ENCODE measurements at regions not wholly inside any gene's neighbourhood (a gene's known extent, or its start where the extent isn't known, plus 50 kb on each side); places are given as distances from the start of the nearest gene placed in this dataset.
A peak's percentile ranks its signal among the peaks of the same experiment; 100 is the strongest.
"Not testable (repeated sequence)": the region's sequence is repeated elsewhere in the genome, so short reads cannot be mapped to it uniquely, and the experiment has no call there.

GRCh38 chr2:84373391-84373790, 85.7 kb downstream of the SUCLG1 start:
- no peak for DNase-seq

GRCh38 chr2:84362541-84362940, 96.5 kb downstream of the SUCLG1 start:
- no peak for DNase-seq

- no peak for DNase-seq
These were observed 121.0 kb downstream of the SUCLG1 start for GRCh38 chr2:84338069-84338468.

- DNase-seq = no peak
These were observed 131.3 kb downstream of the SUCLG1 start for GRCh38 chr2:84327645-84328249.

GRCh38 chr2:84326831-84327432, 132.1 kb downstream of the SUCLG1 start:
- no peak for DNase-seq

- no peak for DNase-seq
These were observed 135.2 kb downstream of the SUCLG1 start for GRCh38 chr2:84323890-84324289.

- no peak for DNase-seq
These were observed 138.1 kb downstream of the SUCLG1 start for GRCh38 chr2:84320940-84321339.

- DNase-seq = no peak
These were observed 139.5 kb downstream of the SUCLG1 start for GRCh38 chr2:84319581-84319980.

- no peak for DNase-seq
These were observed 141.9 kb downstream of the SUCLG1 start for GRCh38 chr2:84317135-84317534.

GRCh38 chr2:84314901-84315330, 144.2 kb downstream of the SUCLG1 start:
- DNase-seq = no peak

- no peak for DNase-seq
These were observed 144.8 kb downstream of the SUCLG1 start for GRCh38 chr2:84314250-84314649.

- no peak for DNase-seq
These were observed 149.8 kb downstream of the SUCLG1 start for GRCh38 chr2:84309281-84309680.

- DNase-seq = no peak
These were observed 152.7 kb downstream of the SUCLG1 start for GRCh38 chr2:84306361-84306760.

- peak; percentile 10 for DNase-seq
These were observed 156.3 kb downstream of the SUCLG1 start for GRCh38 chr2:84302513-84303412.

- DNase-seq = no peak
These were observed 157.4 kb downstream of the SUCLG1 start for GRCh38 chr2:84301717-84302116.

GRCh38 chr2:84300696-84301029, 158.4 kb downstream of the SUCLG1 start:
- DNase-seq = no peak

- DNase-seq = not testable (repeated sequence)
These were observed 158.9 kb downstream of the SUCLG1 start for GRCh38 chr2:84300001-84300695.

GRCh38 chr2:84299211-84299775, 159.8 kb downstream of the SUCLG1 start:
- DNase-seq = no peak

GRCh38 chr2:84297155-84297554, 161.9 kb downstream of the SUCLG1 start:
- no peak for DNase-seq

GRCh38 chr2:84293791-84294380, 165.2 kb downstream of the SUCLG1 start:
- no peak for DNase-seq

GRCh38 chr2:84292545-84292944, 166.5 kb downstream of the SUCLG1 start:
- no peak for DNase-seq

- DNase-seq = no peak
These were observed 168.5 kb downstream of the SUCLG1 start for GRCh38 chr2:84290537-84290936.

- DNase-seq = no peak
These were observed 170.8 kb downstream of the SUCLG1 start for GRCh38 chr2:84288293-84288692.

Data from NCI-H187 treated with DMSO at 0.1 percent for 48 hours (cell line).